Pancreas (tissue), 10 donors: ENCODE measurements at regions not wholly inside any gene's neighbourhood (a gene's known extent, or its start where the extent isn't known, plus 50 kb on each side); places are given as distances from the start of the nearest gene placed in this dataset.
"Not testable (repeated sequence)": the region's sequence is repeated elsewhere in the genome, so short reads cannot be mapped to it uniquely, and the experiment has no call there.

ENCODE experiments used
- ATAC-seq, 4 donors: fragments of 200-7000 bp; cut with Tn5 transposase; one replicate each; pipeline versions ENCODE4 v1.8.0 to v1.9.1; 2020; ENCODE audit warnings: mild to moderate bottlenecking in 4 of 4, moderate library complexity in 4 of 4
- DNase-seq, 6 donors: peaks; one replicate each; pipeline ENCODE4 v3.0.0-alpha.2; 2020
- FAIRE-seq: peaks from 2 replicates; lab custom pipeline; 2012; peaks lifted over from hg19 to GRCh38; lab: Jason Lieb, UNC
- H3K27ac ChIP-seq, 4 donors: fragments of 200-600 bp; sonication (generic); 1 replicate in 3 of 4; 2 replicates in 1 of 4; pipeline versions ENCODE4 v1.5.0 to v1.8.0; 2020
- H3K27me3 ChIP-seq, 4 donors: fragments of 200-600 bp; one replicate each; pipeline ENCODE4 v1.8.0; 2021
- H3K36me3 ChIP-seq, 3 donors: fragments of 200-600 bp; sonication (generic) in 1 of 3; one replicate each; pipeline versions ENCODE4 v1.5.0 to v1.8.0; 2020 to 2021
- H3K4me1 ChIP-seq, 3 donors: fragments of 200-600 bp; one replicate each; pipeline ENCODE4 v1.8.0; 2021
- H3K4me3 ChIP-seq, 4 donors: fragments of 200-600 bp; sonication (generic) in 2 of 4; one replicate each; pipeline versions ENCODE4 v1.5.0 to v1.8.0; 2020 to 2021
- H3K9me3 ChIP-seq, 4 donors: fragments of 200-600 bp; one replicate each; pipeline ENCODE4 v1.8.0; 2021
- WGBS, 2 donors: extraction: QIAGEN DNeasy Blood & Tissue Kit; methylation state at CpG; one replicate each; pipeline ENCODE4 v1.1.7; 2013; 5-methylcytosine and 5-hydroxymethylcytosine counted together
- intact Hi-C, 3 donors: fragments of 100-400 bp; cut with DNase I; formaldehyde crosslinking; loops; one replicate each; pipeline versions ENCODE4 v1.11.1 to v1.14.2; 2022
- TF ChIP-seq, protein P1 (sequence below), 4 donors: fragments of 200-600 bp; sonication (generic) in 3 of 4; IDR thresholded peaks; one replicate each; pipeline versions ENCODE4 v1.5.0 to v1.8.0; 2021; ENCODE audit warnings: antibody characterized with exemption in 4 of 4
- donor health status: healthy with polysubstance abuse.
- donor health status: DM: no; HTN: no; CAD: no; lungs with moderate emphysema.
- donor health status: DM: no; HTN: no; CAD: no.
- donor health status: control.
- donor health status: control.
- donor health status: Bipolar disorder and iron deficiency.
- donor health status: DM: yes; HTN: yes; CAD: no.
- donor health status: DM: no; HTN: no; CAD: no.
- donor health status: DM: no; HTN: no; CAD: no.
- donor health status: DM: yes; HTN: yes; CAD: no.

DNA sequence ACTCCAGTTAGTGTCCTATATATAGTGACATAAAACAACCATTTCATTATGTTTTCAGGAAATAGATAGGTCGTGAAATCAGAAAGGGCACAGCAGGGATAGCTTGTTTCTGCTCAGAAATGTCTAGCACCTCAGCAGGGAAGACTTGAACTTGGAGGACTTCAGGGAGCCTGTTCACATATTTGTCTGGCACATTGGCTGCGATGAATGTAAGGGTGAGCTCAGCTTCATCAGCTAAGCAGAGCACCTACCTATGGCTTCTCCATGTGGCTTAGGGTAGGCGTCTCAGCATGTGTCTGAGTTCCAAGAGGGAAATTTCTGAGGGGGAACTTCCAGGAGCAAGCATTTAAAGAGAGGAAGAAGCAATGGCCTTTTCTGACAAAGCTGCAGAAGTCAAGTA, 126.2 kb downstream of the PCDH10 start:
- TF ChIP-seq, protein P1, sequence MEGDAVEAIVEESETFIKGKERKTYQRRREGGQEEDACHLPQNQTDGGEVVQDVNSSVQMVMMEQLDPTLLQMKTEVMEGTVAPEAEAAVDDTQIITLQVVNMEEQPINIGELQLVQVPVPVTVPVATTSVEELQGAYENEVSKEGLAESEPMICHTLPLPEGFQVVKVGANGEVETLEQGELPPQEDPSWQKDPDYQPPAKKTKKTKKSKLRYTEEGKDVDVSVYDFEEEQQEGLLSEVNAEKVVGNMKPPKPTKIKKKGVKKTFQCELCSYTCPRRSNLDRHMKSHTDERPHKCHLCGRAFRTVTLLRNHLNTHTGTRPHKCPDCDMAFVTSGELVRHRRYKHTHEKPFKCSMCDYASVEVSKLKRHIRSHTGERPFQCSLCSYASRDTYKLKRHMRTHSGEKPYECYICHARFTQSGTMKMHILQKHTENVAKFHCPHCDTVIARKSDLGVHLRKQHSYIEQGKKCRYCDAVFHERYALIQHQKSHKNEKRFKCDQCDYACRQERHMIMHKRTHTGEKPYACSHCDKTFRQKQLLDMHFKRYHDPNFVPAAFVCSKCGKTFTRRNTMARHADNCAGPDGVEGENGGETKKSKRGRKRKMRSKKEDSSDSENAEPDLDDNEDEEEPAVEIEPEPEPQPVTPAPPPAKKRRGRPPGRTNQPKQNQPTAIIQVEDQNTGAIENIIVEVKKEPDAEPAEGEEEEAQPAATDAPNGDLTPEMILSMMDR (IDR thresholded peaks at IDR 0.05) = no peak
- DNase-seq (no peak), ATAC-seq (no peak), FAIRE-seq (no peak)
- Histone ChIP-seq H3K4me1 (no peaks in the 10 kb centered on the region), H3K4me3 (no peak overlapping the region), H3K27ac (no peak overlapping the region), H3K36me3 (no peaks in the 10 kb centered on the region), H3K27me3 (no peaks in the 10 kb centered on the region), H3K9me3 (no peaks in the 10 kb centered on the region)
- WGBS, 2 donors = 41 to 49% methylated on average over 3 of the region's 3 CpGs
- intact Hi-C loops = no loop called here

DNA sequence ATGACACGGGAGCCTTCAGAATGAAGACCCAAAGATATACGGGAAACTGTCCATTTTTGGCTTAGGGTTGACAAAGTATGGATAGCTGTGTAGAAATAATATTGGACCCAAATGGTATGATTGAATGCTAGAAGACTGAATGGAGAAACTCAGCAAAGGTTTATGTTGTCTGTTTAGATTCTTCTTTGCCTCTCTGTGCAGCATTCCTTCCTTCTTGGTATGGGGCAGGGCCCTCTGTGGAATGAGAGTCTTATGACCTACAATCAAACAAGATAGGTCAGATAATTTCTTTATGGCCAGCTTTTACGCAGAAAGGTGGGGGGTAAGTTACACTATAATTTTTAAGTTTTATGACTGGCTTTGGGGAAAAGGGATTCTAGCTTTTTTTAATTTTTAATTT, 124.3 kb downstream of the PCDH10 start:
- no peak for DNase-seq
- Histone ChIP-seq H3K36me3 (no peaks in the 10 kb centered on the region), H3K4me1 (no peaks in the 10 kb centered on the region), H3K9me3 (no peaks in the 10 kb centered on the region), H3K27ac (no peak overlapping the region), H3K4me3 (no peak overlapping the region), H3K27me3 (no peaks in the 10 kb centered on the region)
- TF ChIP-seq, protein P1 (IDR thresholded peaks at IDR 0.05) = no peak
- intact Hi-C loops = no loop called here
- FAIRE-seq = no peak
- 52 to 55% methylated on average over 3 of the region's 3 CpGs for WGBS, 2 donors
- no peak for ATAC-seq

DNA sequence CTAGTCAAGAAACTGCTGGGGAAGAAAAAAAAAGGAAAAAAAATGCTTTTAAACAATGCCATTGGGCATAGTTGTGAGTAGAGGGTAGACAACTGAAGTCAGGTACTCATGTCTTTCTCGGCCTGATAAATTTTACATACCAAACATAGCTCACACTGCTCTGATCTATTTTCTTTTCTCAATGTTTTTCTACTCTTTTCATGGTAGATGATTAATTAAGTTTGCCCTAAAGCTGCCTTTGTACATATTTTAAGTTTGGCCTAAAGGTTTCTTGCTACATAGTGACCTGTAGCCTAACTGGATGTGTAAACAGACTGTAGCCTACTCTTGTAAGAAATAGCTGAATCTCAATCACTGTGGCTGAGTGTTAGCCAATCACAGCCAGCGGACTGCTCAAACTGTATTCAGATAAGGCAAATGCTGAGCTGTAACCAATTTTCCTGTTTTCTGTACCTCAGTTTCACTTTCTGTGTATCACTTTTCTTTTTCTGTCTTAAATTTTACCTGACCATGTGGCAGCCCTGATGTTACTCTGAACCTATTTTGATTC, 121.0 kb downstream of the PCDH10 start:
- 35 to 42% methylated on average over 2 of the region's 2 CpGs for WGBS, 2 donors

DNA sequence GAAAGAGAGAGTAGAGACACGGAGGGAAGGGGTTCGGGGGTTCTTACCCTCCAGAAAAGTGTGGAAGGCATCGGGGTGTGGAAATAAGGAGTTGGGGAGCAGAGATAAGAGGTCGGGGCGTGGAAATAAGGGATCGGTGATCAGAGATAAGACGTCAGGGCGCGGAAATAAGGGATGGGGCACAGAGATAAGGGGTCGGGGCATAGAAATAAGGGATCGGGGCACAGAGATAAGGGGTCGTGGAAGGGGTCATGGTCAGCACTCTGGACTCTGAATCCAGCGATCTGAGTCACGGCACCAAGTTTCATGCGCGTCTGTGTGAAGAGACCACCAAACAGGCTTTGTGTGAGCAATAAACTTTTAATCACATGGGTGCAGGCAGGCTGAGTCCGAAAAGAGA, 119.1 kb downstream of the PCDH10 start:
- 60 to 65% methylated on average over 17 of the region's 17 CpGs for WGBS, 2 donors
- intact Hi-C loops = no loop called here

More for the DNA sequence above, 121.0 kb downstream of the PCDH10 start:
- no peak for FAIRE-seq
- no peak overlapping the region for H3K27ac ChIP-seq
- TF ChIP-seq, protein P1 (IDR thresholded peaks at IDR 0.05) = no peak
- H3K4me1 ChIP-seq = no peaks in the 10 kb centered on the region
- H3K36me3 ChIP-seq = no peaks in the 10 kb centered on the region
- no peaks in the 10 kb centered on the region for H3K27me3 ChIP-seq
- no peak for ATAC-seq
- H3K4me3 ChIP-seq = no peak overlapping the region
- intact Hi-C loops = no loop called here
- H3K9me3 ChIP-seq = no peaks in the 10 kb centered on the region
- no peak for DNase-seq

DNA sequence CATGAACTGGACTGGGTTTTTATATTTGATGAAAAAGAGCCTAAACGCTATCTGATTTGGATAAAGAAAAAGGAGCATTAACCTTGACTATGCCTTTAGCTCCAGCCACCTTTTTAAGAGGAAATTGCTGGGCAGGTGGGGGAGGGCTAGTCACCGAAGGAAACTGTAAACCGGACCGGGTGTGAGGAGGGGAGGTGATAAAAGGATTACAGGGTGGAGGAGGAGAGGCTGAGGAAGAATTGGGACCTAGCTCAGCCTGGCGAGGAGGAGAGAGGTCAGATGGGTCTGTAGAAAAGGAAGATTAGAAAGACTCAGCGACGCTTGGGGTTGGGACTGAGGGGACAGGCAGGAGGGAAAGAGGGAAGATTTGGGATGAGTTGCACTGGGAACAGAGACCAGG, 118.4 kb downstream of the PCDH10 start:
- H3K27me3 ChIP-seq, intact Hi-C loops, DNase-seq, H3K4me1 ChIP-seq, H3K27ac ChIP-seq, H3K9me3 ChIP-seq, FAIRE-seq, ATAC-seq, H3K4me3 ChIP-seq, H3K36me3 ChIP-seq: not testable (repeated sequence)
- 39 to 41% methylated on average over 7 of the region's 7 CpGs for WGBS, 2 donors

More for the DNA sequence above, 119.1 kb downstream of the PCDH10 start:
- Histone ChIP-seq H3K4me3 (no peak overlapping the region), H3K36me3 (no peaks in the 10 kb centered on the region), H3K27ac (no peak overlapping the region), H3K27me3 (no peaks in the 10 kb centered on the region), H3K9me3 (no peaks in the 10 kb centered on the region), H3K4me1 (no peaks in the 10 kb centered on the region)
- no peak for DNase-seq
- ATAC-seq = no peak
- FAIRE-seq = no peak
- TF ChIP-seq, protein P1 (IDR thresholded peaks at IDR 0.05) = no peak

DNA sequence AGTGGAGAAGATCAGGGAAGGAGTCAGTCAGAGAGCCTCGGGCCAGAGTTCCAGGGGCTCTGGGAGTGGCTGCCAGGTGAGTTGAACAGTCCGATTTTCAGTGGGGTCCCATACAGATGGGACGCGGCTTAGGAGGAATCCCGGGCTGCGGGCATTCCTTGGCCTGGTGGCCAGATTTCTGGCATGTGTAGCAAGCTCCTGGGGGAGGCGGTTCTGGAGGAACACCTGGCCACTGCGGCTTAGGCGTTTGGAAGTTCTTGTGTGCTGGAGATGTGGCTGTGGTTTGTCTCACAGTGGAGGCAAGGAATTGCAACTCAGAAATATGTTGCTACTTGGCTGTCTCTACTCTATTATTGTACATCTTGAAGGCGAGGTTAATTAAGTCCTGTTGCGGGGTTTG, 117.9 kb downstream of the PCDH10 start:
- ATAC-seq, FAIRE-seq, H3K27ac ChIP-seq, H3K4me3 ChIP-seq, DNase-seq, H3K27me3 ChIP-seq, H3K36me3 ChIP-seq, H3K9me3 ChIP-seq, intact Hi-C loops, H3K4me1 ChIP-seq: not testable (repeated sequence)
- WGBS, 2 donors = 71 to 75% methylated on average over 10 to 11 of the region's 11 CpGs

DNA sequence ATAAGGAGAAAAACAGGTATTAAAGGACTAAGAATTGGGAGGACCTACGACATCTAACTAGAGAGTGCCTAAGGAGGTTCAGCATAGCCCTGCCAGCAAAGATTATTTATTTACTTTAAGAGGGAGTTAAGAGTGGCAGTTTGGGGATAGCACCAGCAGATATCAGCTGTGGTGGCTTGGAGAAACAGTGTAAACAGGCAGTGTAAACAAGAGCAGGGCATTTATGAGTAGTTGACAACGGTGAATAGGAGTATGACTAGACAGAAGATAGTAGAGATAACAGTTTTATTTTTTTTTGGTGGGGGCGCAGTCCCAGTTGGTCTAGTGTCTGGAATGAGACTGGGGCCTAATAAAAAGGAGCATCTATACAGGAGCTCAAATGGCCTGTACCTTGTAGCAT, 115.2 kb downstream of the PCDH10 start:
- ATAC-seq, H3K36me3 ChIP-seq, FAIRE-seq, DNase-seq, H3K27ac ChIP-seq, H3K4me1 ChIP-seq, H3K9me3 ChIP-seq, H3K27me3 ChIP-seq, intact Hi-C loops, H3K4me3 ChIP-seq: not testable (repeated sequence)
- WGBS, 2 donors = 50 to 54% methylated on average over 3 of the region's 3 CpGs
